Thoracic aorta (tissue), 2 donors: ENCODE measurements at regions not wholly inside any gene's neighbourhood (a gene's known extent, or its start where the extent isn't known, plus 50 kb on each side); places are given as distances from the start of the nearest gene placed in this dataset.

Experiments
- ATAC-seq: fragments of 150-250 bp; one replicate; pipeline ENCODE4 v1.8.0; 2017; ENCODE audit warnings: low read depth; ENCODE audit not compliant: insufficient number of reproducible peaks, low FRiP score
- DNase-seq: peaks from one replicate; pipeline ENCODE4 v3.0.0-alpha.2; 2020; ENCODE audit warnings: low spot score
- H3K27ac ChIP-seq, 2 donors: fragments of 200-600 bp; sonication (generic); 1 replicate in 1 of 2; 2 replicates in 1 of 2; pipeline ENCODE4 v1.5.1; 2016; ENCODE audit warnings: mild to moderate bottlenecking in 2 of 2, moderate library complexity in 2 of 2
- H3K27me3 ChIP-seq: fragments of 200-600 bp; sonication (generic); replicated peaks from 2 replicates; pipeline ENCODE4 v1.6.0; 2016; ENCODE audit warnings: mild to moderate bottlenecking; ENCODE audit not compliant: insufficient read depth
- H3K36me3 ChIP-seq: fragments of 200-600 bp; sonication (generic); one replicate; pipeline ENCODE4 v1.5.1; 2016
- H3K4me1 ChIP-seq, 2 donors: fragments of 200-600 bp; sonication (generic); 1 replicate in 1 of 2; 2 replicates in 1 of 2; pipeline versions ENCODE4 v1.5.1 to v1.6.0; 2016; ENCODE audit warnings: low read depth in 2 of 2, mild to moderate bottlenecking in 1 of 2; ENCODE audit not compliant: control insufficient read depth in 1 of 2
- H3K4me3 ChIP-seq: fragments of 200-600 bp; sonication (generic); 2 replicates; pipeline ENCODE4 v1.5.1; 2016; ENCODE audit warnings: mild to moderate bottlenecking
- H3K9me3 ChIP-seq: fragments of 200-600 bp; sonication (generic); 2 replicates; pipeline ENCODE4 v1.5.1; 2016
- CTCF ChIP-seq: fragments of 200-600 bp; sonication (generic); IDR thresholded peaks from one replicate; pipeline ENCODE4 v1.5.1; 2019; ENCODE audit warnings: antibody characterized with exemption

- H3K27ac ChIP-seq, result no peak overlapping the region
- H3K9me3 ChIP-seq, result no peaks in the 10 kb centered on the region
- no peak for TF ChIP-seq CTCF
- H3K27me3 ChIP-seq, result no peaks in the 10 kb centered on the region
- H3K4me1 ChIP-seq, result peaks cover 0 to 9% of the 10 kb centered on the region in 2 donors
- no peaks in the 10 kb centered on the region for H3K36me3 ChIP-seq
- ATAC-seq (no peak), DNase-seq (no peak)
- no peak overlapping the region for H3K4me3 ChIP-seq
Observed at GRCh38 chr6:121880831-121881230, 445.4 kb downstream of the GJA1 start.

- no peak overlapping the region for H3K27ac ChIP-seq
- ATAC-seq (no peak), DNase-seq (no peak)
- H3K9me3 ChIP-seq, result no peaks in the 10 kb centered on the region
- no peaks in the 10 kb centered on the region for H3K36me3 ChIP-seq
- TF ChIP-seq CTCF, result no peak
- no peak overlapping the region for H3K4me3 ChIP-seq
- peaks cover 0 to 9% of the 10 kb centered on the region in 2 donors for H3K4me1 ChIP-seq
- no peaks in the 10 kb centered on the region for H3K27me3 ChIP-seq
Observed at GRCh38 chr6:121881974-121882667, 446.7 kb downstream of the GJA1 start.

- no peaks in the 10 kb centered on the region for H3K9me3 ChIP-seq
- no peak for TF ChIP-seq CTCF
- ATAC-seq (no peak), DNase-seq (no peak)
- no peaks in the 10 kb centered on the region for H3K36me3 ChIP-seq
- H3K27me3 ChIP-seq, result no peaks in the 10 kb centered on the region
- no peak overlapping the region for H3K27ac ChIP-seq
- H3K4me1 ChIP-seq, result peaks cover 0 to 9% of the 10 kb centered on the region in 2 donors
- no peak overlapping the region for H3K4me3 ChIP-seq
Observed at GRCh38 chr6:121884091-121884490, 448.6 kb downstream of the GJA1 start.

- H3K4me1 ChIP-seq, result peaks cover 0 to 9% of the 10 kb centered on the region in 2 donors
- H3K27me3 ChIP-seq, result no peaks in the 10 kb centered on the region
- ATAC-seq (no peak), DNase-seq (no peak)
- no peak for TF ChIP-seq CTCF
- no peaks in the 10 kb centered on the region for H3K9me3 ChIP-seq
- H3K4me3 ChIP-seq, result no peak overlapping the region
- H3K27ac ChIP-seq, result no peak overlapping the region
- H3K36me3 ChIP-seq, result no peaks in the 10 kb centered on the region
Observed at GRCh38 chr6:121884620-121885019, 449.2 kb downstream of the GJA1 start.

GRCh38 chr6:121885399-121886152 lies 450.1 kb downstream of the GJA1 start:
- Histone ChIP-seq H3K36me3 (no peaks in the 10 kb centered on the region), H3K27ac (no peak overlapping the region), H3K4me1 (peaks cover 0 to 9% of the 10 kb centered on the region in 2 donors), H3K4me3 (no peak overlapping the region), H3K9me3 (no peaks in the 10 kb centered on the region), H3K27me3 (no peaks in the 10 kb centered on the region)
- ATAC-seq (no peak), DNase-seq (no peak)
- TF ChIP-seq CTCF, result no peak
